PFSK-1 (cell line): ENCODE measurements at regions not wholly inside any gene's neighbourhood (a gene's known extent, or its start where the extent isn't known, plus 50 kb on each side); places are given as distances from the start of the nearest gene placed in this dataset.

Source experiments
- POLR2AphosphoS5 ChIP-seq: IDR thresholded peaks from 2 replicates; pipeline ENCODE4 v1.6.1; 2012; ENCODE audit warnings: low read depth, mild to moderate bottlenecking, control low read depth, low read length, moderate library complexity
- SIN3A ChIP-seq: IDR thresholded peaks from 2 replicates; pipeline ENCODE4 v1.6.1; 2012; ENCODE audit warnings: mild to moderate bottlenecking, low read length, moderate library complexity, borderline replicate concordance; ENCODE audit not compliant: insufficient read depth
- TAF1 ChIP-seq: IDR thresholded peaks from 2 replicates; pipeline ENCODE4 v1.6.1; 2012; ENCODE audit warnings: low read length, control low read depth, borderline replicate concordance; ENCODE audit not compliant: insufficient read depth

GRCh38 chr1:25027822-25028586 lies 97.9 kb upstream of the RUNX3 start:
- no peak for TF ChIP-seq POLR2AphosphoS5
- no peak for TF ChIP-seq TAF1
- no peak for TF ChIP-seq SIN3A
